ENCODE measurements at regions not wholly inside any gene's neighbourhood (a gene's known extent, or its start where the extent isn't known, plus 50 kb on each side); places are given as distances from the start of the nearest gene placed in this dataset.
"Not testable (repeated sequence)": the region's sequence is repeated elsewhere in the genome, so short reads cannot be mapped to it uniquely, and the experiment has no call there.

DNA sequence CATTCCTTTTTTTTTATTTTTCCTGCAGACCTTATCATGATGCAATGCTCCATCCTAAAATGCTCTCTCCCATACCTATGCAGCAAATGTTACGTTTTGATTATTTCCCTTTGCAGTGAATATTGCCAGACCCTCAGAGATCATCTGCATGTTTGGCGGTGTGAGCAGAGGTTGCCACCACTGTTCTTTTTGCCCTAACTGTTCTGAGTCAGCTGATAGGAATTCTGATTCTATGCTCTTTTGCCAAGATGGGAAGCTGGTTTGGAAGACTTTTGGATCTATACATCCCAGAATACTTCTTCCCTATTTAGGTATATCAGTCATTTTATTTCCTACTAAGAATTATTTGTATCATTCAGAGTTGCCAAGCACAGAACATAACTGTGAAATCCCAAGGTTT, 130.5 kb downstream of the KLF6 start:
- no peak overlapping the region for H3K4me3 ChIP-seq (ENCODE audit: low read length)
- no peaks in the 10 kb centered on the region for H3F3A ChIP-seq (ENCODE audit: low read length, unreplicated experiment)
- no peaks in the 10 kb centered on the region for H3K79me2 ChIP-seq (ENCODE audit: low read length)
- BruUV-seq (replicated peaks), result no TSS peak
- no peaks in the 10 kb centered on the region for H3K27me3 ChIP-seq (ENCODE audit: low read length)
- H3K4me2 ChIP-seq (ENCODE audit: low read length), result no peak overlapping the region
- H3K4me1 ChIP-seq (ENCODE audit: insufficient read depth, low read length), result peaks cover 5% of the 10 kb centered on the region; the same call in 1 of the 2 replicates
- H3K9me2 ChIP-seq (replicated peaks; ENCODE audit: low read length), result no peaks in the 10 kb centered on the region
- intact Hi-C loops (cut with micrococcal nuclease), result no loop called here
- POLR2A ChIA-PET (ENCODE audit: unreplicated experiment), result no interaction called here
- ATAC-seq, result no peak
- H4K20me1 ChIP-seq (ENCODE audit: low read length), result no peaks in the 10 kb centered on the region
- H2AFZ ChIP-seq (ENCODE audit: low read length), result no peak overlapping the region
- CTCF ChIA-PET, result no interaction called here
- DNase-seq, result peak; percentile 47
- TF ChIP-seq EZH2 (IDR thresholded peaks at IDR 0.05; ENCODE audit: low read length, unreplicated experiment), result no peak
- TF ChIP-seq, protein P1, sequence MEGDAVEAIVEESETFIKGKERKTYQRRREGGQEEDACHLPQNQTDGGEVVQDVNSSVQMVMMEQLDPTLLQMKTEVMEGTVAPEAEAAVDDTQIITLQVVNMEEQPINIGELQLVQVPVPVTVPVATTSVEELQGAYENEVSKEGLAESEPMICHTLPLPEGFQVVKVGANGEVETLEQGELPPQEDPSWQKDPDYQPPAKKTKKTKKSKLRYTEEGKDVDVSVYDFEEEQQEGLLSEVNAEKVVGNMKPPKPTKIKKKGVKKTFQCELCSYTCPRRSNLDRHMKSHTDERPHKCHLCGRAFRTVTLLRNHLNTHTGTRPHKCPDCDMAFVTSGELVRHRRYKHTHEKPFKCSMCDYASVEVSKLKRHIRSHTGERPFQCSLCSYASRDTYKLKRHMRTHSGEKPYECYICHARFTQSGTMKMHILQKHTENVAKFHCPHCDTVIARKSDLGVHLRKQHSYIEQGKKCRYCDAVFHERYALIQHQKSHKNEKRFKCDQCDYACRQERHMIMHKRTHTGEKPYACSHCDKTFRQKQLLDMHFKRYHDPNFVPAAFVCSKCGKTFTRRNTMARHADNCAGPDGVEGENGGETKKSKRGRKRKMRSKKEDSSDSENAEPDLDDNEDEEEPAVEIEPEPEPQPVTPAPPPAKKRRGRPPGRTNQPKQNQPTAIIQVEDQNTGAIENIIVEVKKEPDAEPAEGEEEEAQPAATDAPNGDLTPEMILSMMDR (conservative IDR thresholded peaks at IDR 0.05; ENCODE audit: low read depth, low read length), result no peak
- no peak for TF ChIP-seq EZH2phosphoT487 (IDR thresholded peaks at IDR 0.05; ENCODE audit: borderline replicate concordance, low read length)
- H3K36me3 ChIP-seq (ENCODE audit: low read depth, low read length), result no peaks in the 10 kb centered on the region
- H3K9me3 ChIP-seq (ENCODE audit: low read length), result no peaks in the 10 kb centered on the region
- H3K9ac ChIP-seq (ENCODE audit: low read length), result no peak overlapping the region
- H3K27ac ChIP-seq (ENCODE audit: low read length), result no peak overlapping the region

DNA sequence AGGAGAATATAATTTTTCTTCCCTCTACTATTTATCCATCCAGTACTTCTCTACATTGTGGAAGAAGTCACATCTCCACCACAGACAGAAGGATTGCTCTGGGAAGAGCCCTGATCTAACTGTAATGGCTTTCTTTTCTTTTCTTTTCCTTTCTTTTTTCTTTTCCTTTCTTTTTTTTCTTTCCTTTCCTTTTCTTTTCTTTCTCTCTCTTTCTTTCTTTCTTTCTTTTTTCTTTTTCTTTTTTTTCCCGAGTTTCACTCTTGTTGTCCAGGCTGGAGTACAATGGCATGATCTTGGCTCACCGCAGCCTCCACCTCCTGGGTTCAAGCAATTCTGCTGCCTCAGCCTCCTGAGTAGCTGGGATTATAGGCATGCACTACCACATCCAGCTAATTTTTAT, 131.7 kb downstream of the KLF6 start:
- H3K36me3 ChIP-seq (ENCODE audit: low read depth, low read length); CTCF ChIA-PET; H3K27me3 ChIP-seq (ENCODE audit: low read length); H3K9me2 ChIP-seq (replicated peaks; ENCODE audit: low read length); H3K4me3 ChIP-seq (ENCODE audit: low read length); H3K9ac ChIP-seq (ENCODE audit: low read length); H3K9me3 ChIP-seq (ENCODE audit: low read length); DNase-seq; H2AFZ ChIP-seq (ENCODE audit: low read length); POLR2A ChIA-PET (ENCODE audit: unreplicated experiment); H3K4me2 ChIP-seq (ENCODE audit: low read length); H3K27ac ChIP-seq (ENCODE audit: low read length); BruUV-seq (replicated peaks); H4K20me1 ChIP-seq (ENCODE audit: low read length); H3F3A ChIP-seq (ENCODE audit: low read length, unreplicated experiment); ATAC-seq; intact Hi-C loops (cut with micrococcal nuclease); H3K79me2 ChIP-seq (ENCODE audit: low read length); H3K4me1 ChIP-seq (ENCODE audit: insufficient read depth, low read length): not testable (repeated sequence)

DNA sequence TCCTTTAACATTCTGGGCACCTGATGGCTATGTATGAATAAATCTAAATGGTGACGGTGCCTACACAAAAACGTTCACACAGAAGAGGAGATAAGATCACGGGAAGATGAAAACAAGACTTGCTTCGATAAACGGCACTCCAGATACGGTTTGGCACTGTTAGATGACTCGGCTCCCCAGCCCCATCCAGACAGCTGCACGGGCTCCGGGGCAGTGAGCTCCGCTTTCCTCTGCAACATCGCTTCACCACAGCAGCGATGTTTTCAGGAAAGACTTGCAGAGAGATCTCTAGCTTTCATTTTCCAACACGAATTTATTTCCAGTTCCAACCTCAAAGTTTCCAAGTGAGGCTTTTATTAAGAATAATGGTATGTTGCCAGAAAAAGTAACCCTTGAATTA, 132.1 kb downstream of the KLF6 start:
- H3K4me2 ChIP-seq (ENCODE audit: low read length), result no peak overlapping the region
- no peaks in the 10 kb centered on the region for H4K20me1 ChIP-seq (ENCODE audit: low read length)
- BruUV-seq (replicated peaks), result no TSS peak
- H3K9ac ChIP-seq (ENCODE audit: low read length), result no peak overlapping the region
- intact Hi-C loops (cut with micrococcal nuclease), result no loop called here
- H3K4me1 ChIP-seq (ENCODE audit: insufficient read depth, low read length), result no peaks in the 10 kb centered on the region
- DNase-seq (no peak), ATAC-seq (no peak)
- no peaks in the 10 kb centered on the region for H3K9me3 ChIP-seq (ENCODE audit: low read length)
- TF ChIP-seq, protein P1 (conservative IDR thresholded peaks at IDR 0.05; ENCODE audit: low read depth, low read length), result no peak
- TF ChIP-seq EZH2phosphoT487 (IDR thresholded peaks at IDR 0.05; ENCODE audit: borderline replicate concordance, low read length), result no peak
- no peak for TF ChIP-seq EZH2 (IDR thresholded peaks at IDR 0.05; ENCODE audit: low read length, unreplicated experiment)
- no peak overlapping the region for H3K27ac ChIP-seq (ENCODE audit: low read length)
- ChIA-PET CTCF (no interaction called here), POLR2A (ENCODE audit: unreplicated experiment) (no interaction called here)
- H2AFZ ChIP-seq (ENCODE audit: low read length), result no peak overlapping the region
- H3F3A ChIP-seq (ENCODE audit: low read length, unreplicated experiment), result no peaks in the 10 kb centered on the region
- no peaks in the 10 kb centered on the region for H3K27me3 ChIP-seq (ENCODE audit: low read length)
- no peaks in the 10 kb centered on the region for H3K9me2 ChIP-seq (replicated peaks; ENCODE audit: low read length)
- H3K79me2 ChIP-seq (ENCODE audit: low read length), result no peaks in the 10 kb centered on the region
- H3K4me3 ChIP-seq (ENCODE audit: low read length), result no peak overlapping the region
- H3K36me3 ChIP-seq (ENCODE audit: low read depth, low read length), result no peaks in the 10 kb centered on the region

Measured in PC-3 (cell line).